ENCODE measurements at regions not wholly inside any gene's neighbourhood (a gene's known extent, or its start where the extent isn't known, plus 50 kb on each side); places are given as distances from the start of the nearest gene placed in this dataset.

- Histone ChIP-seq H3K9me3 (ENCODE audit: severe bottlenecking) (no peaks in the 10 kb centered on the region), H3K4me1 (ENCODE audit: insufficient read depth, poor library complexity, severe bottlenecking) (no peaks in the 10 kb centered on the region), H3K27me3 (ENCODE audit: insufficient read depth, poor library complexity, severe bottlenecking) (no peaks in the 10 kb centered on the region), H3K27ac (ENCODE audit: poor library complexity, severe bottlenecking) (no peak overlapping the region), H3K36me3 (ENCODE audit: low read depth) (no peaks in the 10 kb centered on the region), H3K4me3 (ENCODE audit: severe bottlenecking) (no peak overlapping the region)
- ATAC-seq (ENCODE audit: low read depth) (no peak), DNase-seq (ENCODE audit: low spot score) (no peak)
- TF ChIP-seq CTCF (IDR thresholded peaks at IDR 0.05; ENCODE audit: poor library complexity, severe bottlenecking), result no peak
Measured at GRCh38 chr22:49036513-49036912, 791.2 kb downstream of the BRD1 start.

- no peak for ATAC-seq (ENCODE audit: low read depth)
- Histone ChIP-seq H3K27me3 (ENCODE audit: insufficient read depth, poor library complexity, severe bottlenecking) (no peaks in the 10 kb centered on the region), H3K4me3 (ENCODE audit: severe bottlenecking) (no peak overlapping the region), H3K27ac (ENCODE audit: poor library complexity, severe bottlenecking) (no peak overlapping the region), H3K4me1 (ENCODE audit: insufficient read depth, poor library complexity, severe bottlenecking) (no peaks in the 10 kb centered on the region), H3K36me3 (ENCODE audit: low read depth) (no peaks in the 10 kb centered on the region), H3K9me3 (ENCODE audit: severe bottlenecking) (no peaks in the 10 kb centered on the region)
- no peak for TF ChIP-seq CTCF (IDR thresholded peaks at IDR 0.05; ENCODE audit: poor library complexity, severe bottlenecking)
- no peak for DNase-seq (ENCODE audit: low spot score)
Measured at GRCh38 chr22:49035818-49036457, 791.7 kb downstream of the BRD1 start.

- H3K27me3 ChIP-seq (ENCODE audit: insufficient read depth, poor library complexity, severe bottlenecking), result no peaks in the 10 kb centered on the region
- no peaks in the 10 kb centered on the region for H3K4me1 ChIP-seq (ENCODE audit: insufficient read depth, poor library complexity, severe bottlenecking)
- no peak overlapping the region for H3K4me3 ChIP-seq (ENCODE audit: severe bottlenecking)
- H3K36me3 ChIP-seq (ENCODE audit: low read depth), result no peaks in the 10 kb centered on the region
- no peak for DNase-seq (ENCODE audit: low spot score)
- H3K27ac ChIP-seq (ENCODE audit: poor library complexity, severe bottlenecking), result no peak overlapping the region
- no peaks in the 10 kb centered on the region for H3K9me3 ChIP-seq (ENCODE audit: severe bottlenecking)
- no peak for TF ChIP-seq CTCF (IDR thresholded peaks at IDR 0.05; ENCODE audit: poor library complexity, severe bottlenecking)
- ATAC-seq (ENCODE audit: low read depth), result no peak
Measured at GRCh38 chr22:49034836-49035817, 792.5 kb downstream of the BRD1 start.

GRCh38 chr22:49033616-49034015 is 794.1 kb downstream of the BRD1 start:
- DNase-seq (ENCODE audit: low spot score) (no peak), ATAC-seq (ENCODE audit: low read depth) (no peak)
- Histone ChIP-seq H3K9me3 (ENCODE audit: severe bottlenecking) (no peaks in the 10 kb centered on the region), H3K27ac (ENCODE audit: poor library complexity, severe bottlenecking) (no peak overlapping the region), H3K4me1 (ENCODE audit: insufficient read depth, poor library complexity, severe bottlenecking) (no peaks in the 10 kb centered on the region), H3K36me3 (ENCODE audit: low read depth) (no peaks in the 10 kb centered on the region), H3K27me3 (ENCODE audit: insufficient read depth, poor library complexity, severe bottlenecking) (no peaks in the 10 kb centered on the region), H3K4me3 (ENCODE audit: severe bottlenecking) (no peak overlapping the region)
- TF ChIP-seq CTCF (IDR thresholded peaks at IDR 0.05; ENCODE audit: poor library complexity, severe bottlenecking), result no peak
